Loucy (cell line): ENCODE measurements at regions not wholly inside any gene's neighbourhood (a gene's known extent, or its start where the extent isn't known, plus 50 kb on each side); places are given as distances from the start of the nearest gene placed in this dataset.

Source experiments
- CTCF ChIP-seq: fragments of 200-600 bp; sonication (generic); conservative IDR thresholded peaks from 2 replicates; pipeline ENCODE4 v1.5.1; 2014; ENCODE audit warnings: mild to moderate bottlenecking, antibody characterized with exemption, low read length
- EZH2phosphoT487 ChIP-seq: fragments of 200-600 bp; IDR thresholded peaks from 2 replicates; pipeline ENCODE4 v1.6.1; 2018; ENCODE audit warnings: antibody characterized with exemption, mild to moderate bottlenecking, moderate library complexity, borderline replicate concordance

GRCh38 chr2:59532808-59533207 lies 1020.6 kb downstream of the BCL11A start:
- TF ChIP-seq CTCF (no peak), EZH2phosphoT487 (no peak)
